Adrenal gland (tissue), 5 donors: ENCODE measurements at regions not wholly inside any gene's neighbourhood (a gene's known extent, or its start where the extent isn't known, plus 50 kb on each side); places are given as distances from the start of the nearest gene placed in this dataset.

Source experiments
- POLR2A ChIP-seq, 2 donors: fragments of 450-650 bp; IDR thresholded peaks; one replicate each; pipeline ENCODE4 v1.6.1; 2017; ENCODE audit warnings: antibody characterized with exemption in 2 of 2, mild to moderate bottlenecking in 2 of 2, moderate library complexity in 1 of 2
- TF ChIP-seq, protein P1 (sequence below), 6 experiments: fragments of 450-650 bp in 4 of 6; fragments of 200-600 bp in 2 of 6; sonication (generic) in 1 of 6; IDR thresholded peaks; 1 replicate in 5 of 6; 2 replicates in 1 of 6; pipeline versions ENCODE4 v1.5.1 to v1.8.0; 2016 to 2021; ENCODE audit warnings: antibody characterized with exemption in 6 of 6, mild to moderate bottlenecking in 2 of 6, moderate library complexity in 1 of 6
- donor health status: DM: no; HTN: no; CAD: no.

- TF ChIP-seq, protein P1, sequence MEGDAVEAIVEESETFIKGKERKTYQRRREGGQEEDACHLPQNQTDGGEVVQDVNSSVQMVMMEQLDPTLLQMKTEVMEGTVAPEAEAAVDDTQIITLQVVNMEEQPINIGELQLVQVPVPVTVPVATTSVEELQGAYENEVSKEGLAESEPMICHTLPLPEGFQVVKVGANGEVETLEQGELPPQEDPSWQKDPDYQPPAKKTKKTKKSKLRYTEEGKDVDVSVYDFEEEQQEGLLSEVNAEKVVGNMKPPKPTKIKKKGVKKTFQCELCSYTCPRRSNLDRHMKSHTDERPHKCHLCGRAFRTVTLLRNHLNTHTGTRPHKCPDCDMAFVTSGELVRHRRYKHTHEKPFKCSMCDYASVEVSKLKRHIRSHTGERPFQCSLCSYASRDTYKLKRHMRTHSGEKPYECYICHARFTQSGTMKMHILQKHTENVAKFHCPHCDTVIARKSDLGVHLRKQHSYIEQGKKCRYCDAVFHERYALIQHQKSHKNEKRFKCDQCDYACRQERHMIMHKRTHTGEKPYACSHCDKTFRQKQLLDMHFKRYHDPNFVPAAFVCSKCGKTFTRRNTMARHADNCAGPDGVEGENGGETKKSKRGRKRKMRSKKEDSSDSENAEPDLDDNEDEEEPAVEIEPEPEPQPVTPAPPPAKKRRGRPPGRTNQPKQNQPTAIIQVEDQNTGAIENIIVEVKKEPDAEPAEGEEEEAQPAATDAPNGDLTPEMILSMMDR (IDR thresholded peaks at IDR 0.05) = no peak
- no peak for TF ChIP-seq POLR2A (IDR thresholded peaks at IDR 0.05)
Measured at GRCh38 chr21:19266636-19267035, 863.1 kb upstream of the TMPRSS15 start.
